ENCODE measurements at regions not wholly inside any gene's neighbourhood (a gene's known extent, or its start where the extent isn't known, plus 50 kb on each side); places are given as distances from the start of the nearest gene placed in this dataset.
A peak's percentile ranks its signal among the peaks of the same experiment; 100 is the strongest.
"Not testable (repeated sequence)": the region's sequence is repeated elsewhere in the genome, so short reads cannot be mapped to it uniquely, and the experiment has no call there.

DNA sequence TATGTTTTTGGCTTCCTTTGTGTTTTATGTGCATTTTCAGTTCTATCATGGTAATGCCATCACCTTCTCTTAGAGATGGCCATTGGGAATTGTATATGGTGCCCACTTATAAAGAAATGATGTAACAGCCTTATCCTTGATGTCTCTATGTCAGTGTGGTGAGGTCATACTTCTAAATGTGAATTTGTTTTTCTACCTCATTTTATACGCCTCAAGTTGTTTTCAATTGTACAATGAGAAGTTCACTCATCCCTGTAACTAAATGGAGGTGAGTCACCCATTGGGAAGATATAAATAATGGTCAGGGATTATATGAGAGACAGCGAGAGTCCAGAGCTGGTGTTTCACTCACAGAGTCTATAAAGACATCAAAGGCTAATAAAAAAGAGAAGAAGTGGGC lies 402.4 kb downstream of the AGTPBP1 start:
- no peak for DNase-seq (ENCODE audit: low spot score)

DNA sequence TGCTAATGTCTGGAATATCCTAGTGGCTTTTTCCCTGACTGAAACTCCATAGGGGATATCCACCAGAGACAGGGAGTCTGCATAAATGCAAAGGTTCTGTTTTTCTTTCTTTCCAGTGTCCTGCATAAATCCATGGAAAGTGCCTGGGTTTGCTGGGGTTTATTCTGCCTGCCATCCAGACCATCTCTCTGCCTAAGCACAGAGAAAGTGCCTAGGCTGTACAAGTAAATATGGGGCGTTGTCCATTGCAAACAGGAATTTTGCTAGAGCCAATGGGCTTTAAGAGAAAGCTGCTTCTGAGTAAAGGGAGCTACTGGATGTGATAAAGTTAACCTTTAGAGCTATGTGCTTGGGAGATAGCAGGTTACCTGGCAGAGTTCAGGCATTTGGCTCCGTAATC lies 407.5 kb downstream of the AGTPBP1 start:
- DNase-seq (ENCODE audit: low spot score) = no peak

DNA sequence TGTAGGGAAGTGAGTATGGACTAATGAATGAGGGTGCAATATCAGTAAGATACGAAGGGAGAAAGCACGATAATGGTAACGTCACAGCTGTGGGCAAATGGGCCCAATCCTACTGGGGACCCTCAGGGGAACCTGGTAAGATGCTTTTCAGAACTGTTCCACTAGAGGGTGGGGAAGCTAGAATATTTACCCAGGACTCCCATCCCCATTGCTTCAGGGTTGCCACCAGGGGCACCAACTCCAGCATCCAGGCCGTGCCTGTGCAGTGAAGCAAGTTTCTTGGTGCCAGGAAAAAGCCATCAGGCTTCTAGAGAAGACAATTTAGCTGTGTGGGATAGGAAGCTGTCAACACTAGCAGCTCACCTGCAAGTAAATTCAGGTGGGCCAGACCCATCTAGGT lies 409.3 kb downstream of the AGTPBP1 start:
- DNase-seq (ENCODE audit: low spot score) = peak; percentile 45

DNA sequence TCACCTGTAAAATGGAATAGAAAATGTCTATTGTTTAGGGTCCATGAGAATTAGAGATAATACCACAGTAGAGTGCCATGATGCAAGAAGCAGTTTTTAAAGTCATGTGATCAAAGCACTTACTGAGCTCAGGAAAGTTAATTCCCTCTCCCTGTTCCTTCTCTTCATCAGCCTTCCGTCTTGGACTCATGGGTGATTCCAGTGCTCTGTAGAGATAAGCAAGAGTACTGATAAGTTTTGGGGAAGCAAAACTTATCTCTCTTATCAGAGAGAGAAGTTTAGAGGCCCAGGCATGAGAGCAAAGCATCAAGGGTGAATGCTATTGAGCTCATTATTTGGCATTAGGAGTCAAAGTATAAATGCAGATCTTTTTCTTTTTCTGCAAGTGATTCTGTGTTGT lies 410.1 kb downstream of the AGTPBP1 start:
- no peak for DNase-seq (ENCODE audit: low spot score)

DNA sequence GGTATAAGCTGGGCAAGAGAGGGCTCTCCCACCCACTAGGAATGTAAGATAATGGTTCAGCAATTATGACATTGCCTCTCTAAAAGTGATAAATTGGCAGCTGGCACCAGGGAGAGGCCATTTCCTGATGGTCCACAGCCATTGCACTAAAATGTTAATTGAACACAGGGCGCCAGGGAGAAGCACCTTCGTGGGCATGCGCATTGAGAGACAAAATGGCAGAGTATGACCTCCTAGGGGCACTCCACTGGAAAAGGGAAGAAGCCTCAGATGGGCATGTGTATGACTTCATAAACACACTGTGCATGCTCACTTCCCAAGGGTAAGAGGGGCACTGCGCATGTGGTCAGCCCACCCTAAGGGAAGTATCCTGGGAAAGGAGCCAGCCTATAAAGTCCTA lies 419.2 kb downstream of the AGTPBP1 start:
- no peak for DNase-seq (ENCODE audit: low spot score)

DNA sequence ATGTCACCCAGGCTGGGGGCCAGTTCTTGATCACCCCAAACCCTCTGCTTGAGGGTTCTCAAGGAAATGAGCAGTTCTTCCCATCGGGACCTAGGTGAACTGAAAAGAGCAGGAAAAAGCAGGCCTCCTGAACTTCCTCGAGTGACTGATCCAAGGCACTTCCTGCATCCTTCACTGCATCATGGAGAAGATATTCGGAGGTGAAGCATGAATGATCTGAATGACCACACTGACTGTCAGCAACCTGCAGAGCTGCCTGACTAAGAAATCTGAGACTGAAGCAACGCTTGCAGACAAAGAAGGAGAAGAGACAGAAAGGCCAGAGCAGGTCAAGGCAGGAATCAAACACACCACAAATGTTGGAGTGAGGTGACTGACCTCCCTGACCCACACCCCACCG lies 420.2 kb downstream of the AGTPBP1 start:
- DNase-seq (ENCODE audit: low spot score) = no peak

DNA sequence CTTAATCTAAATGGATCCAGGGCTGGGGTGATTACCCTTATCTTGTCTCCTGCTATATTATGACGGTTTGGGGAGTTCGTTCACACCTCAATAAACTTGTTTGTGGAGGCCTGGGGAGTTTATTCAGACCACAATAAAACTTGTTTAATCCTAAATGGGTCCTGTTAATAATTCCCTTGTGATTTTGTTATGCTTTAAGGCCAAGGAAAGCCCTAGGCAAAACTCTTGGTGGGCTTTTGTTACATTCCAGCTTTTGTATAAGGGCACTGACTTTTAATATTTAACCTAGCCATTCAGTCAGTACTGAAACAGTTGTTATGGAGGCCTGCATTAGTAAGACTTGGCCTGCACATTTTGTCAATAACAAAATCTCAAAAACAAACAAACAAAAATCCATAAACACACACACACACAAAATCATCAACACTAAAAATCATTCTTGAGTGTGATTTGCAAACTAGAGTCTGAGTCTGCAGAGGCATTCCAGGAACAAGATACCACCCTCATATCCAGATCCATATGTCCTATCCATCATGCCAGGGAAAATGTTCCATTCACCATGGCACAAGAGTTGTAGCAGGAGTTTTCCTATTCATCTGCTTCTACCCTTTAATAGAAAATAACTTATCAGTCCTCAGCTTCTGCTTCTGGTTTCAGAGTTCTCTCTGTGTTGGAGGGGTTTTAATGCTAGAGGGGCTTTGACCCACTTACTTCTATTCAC lies 421.7 kb downstream of the AGTPBP1 start:
- no peak for DNase-seq (ENCODE audit: low spot score)

DNA sequence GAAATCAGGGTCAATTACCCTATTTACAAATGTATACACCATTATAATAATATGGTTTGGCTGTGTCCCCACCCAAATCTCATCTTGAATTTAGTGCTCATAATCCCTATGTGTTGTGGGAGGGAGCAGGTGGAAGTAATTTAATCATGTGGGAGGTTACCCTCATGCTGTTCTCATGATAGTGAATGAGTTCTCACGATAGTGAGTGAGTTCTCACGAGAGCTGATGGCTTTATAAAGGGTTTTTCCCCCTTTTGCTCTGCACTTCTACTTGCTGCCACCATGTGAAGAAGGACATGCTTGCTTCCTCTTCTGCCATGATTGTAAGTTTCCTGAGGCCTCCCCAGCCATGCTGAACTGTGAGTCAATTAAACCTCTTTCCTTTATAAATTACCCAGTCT lies 426.2 kb downstream of the AGTPBP1 start:
- not testable (repeated sequence) for DNase-seq (ENCODE audit: low spot score)

DNA sequence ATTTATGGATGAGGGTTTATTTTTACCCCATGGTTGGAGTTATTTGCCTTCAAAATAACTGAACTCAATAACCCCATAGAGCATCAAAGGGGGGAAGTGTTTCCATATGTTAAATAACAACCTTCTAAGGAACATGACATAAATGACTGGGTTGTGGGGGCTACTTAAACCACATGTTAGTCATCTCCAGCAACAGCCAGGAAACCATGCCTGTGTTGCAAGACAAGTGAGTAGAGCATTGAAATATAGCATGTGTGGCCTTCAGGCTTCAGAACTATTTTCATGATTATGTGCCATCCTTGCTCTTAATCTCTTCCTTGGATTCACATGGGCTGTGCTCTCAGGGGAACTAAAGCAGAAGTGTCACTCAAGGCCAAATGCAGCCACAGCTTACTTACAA lies 431.2 kb downstream of the AGTPBP1 start:
- DNase-seq (ENCODE audit: low spot score) = no peak

DNA sequence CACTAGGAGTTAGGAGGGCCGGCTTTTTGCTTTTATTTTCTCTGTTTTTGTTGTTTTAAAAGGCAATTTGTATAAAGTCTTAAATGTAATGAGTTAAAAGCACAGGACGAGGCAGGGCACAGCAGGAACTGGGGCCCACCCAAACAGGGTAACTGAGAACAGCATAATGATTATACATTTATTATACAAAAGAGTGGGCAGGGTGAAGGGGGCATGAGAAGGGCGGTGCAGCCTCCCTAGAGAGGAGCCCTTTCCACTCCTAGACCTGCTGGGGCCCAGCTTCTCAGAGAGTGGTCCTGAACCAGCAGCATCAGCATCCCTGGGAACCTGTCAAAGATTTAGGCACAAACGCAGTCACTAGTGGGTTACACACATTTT lies 438.0 kb downstream of the AGTPBP1 start:
- no peak for DNase-seq (ENCODE audit: low spot score)

DNA sequence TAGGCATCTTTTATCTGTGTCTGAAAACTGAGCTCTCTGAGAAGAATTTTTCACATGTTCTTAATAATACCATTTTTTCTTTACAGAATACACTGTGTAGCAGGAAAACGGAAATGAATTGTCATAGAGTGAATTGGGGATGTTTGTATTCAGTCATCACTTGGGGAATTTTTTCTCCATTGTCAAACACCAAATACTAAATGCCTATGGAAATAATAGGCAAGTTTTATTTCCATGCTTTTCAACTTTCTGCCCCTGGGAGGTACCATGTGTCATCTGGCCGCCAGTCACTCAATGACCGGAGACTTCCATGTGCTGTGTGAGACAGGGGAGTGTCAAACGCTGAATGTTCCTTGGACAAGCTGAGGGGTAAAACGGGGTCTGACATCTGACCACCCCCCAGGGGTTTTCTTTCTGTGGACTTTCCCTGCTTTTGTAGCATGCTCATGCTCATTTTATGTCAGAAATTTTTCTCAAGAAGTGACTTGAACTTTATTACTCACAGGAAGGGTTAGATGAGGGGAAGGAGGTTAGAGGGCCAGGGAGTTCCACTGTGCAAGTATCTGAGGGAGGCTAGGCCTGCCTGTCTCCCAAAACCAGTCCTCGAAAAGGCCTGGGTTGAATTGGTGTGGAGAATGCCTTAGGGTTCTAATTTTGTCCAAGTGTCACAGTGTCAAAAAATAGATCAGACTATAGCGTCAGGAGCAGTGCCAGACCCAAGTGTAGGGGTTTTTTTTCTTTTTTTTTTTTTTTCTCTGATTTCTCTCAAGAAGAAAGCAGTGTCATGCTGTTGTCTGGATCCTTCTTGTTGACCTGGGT lies 438.6 kb downstream of the AGTPBP1 start:
- DNase-seq (ENCODE audit: low spot score) = no peak

DNA sequence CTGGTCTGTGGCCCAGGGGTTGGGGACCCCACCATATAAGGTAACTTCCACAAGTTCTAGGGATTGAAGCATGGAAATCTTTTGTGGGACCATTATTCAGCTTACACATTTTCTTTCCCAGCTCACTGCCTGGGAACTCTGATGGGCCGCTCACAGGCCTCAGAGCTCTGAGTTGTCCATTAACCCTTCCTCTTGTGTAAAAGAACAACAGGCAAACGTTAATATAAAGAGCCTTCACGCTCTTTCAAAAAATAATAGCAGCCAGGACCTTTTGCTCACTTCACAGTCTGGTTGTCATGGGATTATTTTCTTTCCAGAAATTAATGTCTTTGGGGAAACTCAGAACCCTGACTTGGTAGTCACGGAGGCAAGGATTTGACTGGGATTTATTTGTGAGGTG lies 443.3 kb downstream of the AGTPBP1 start:
- DNase-seq (ENCODE audit: low spot score) = no peak

DNA sequence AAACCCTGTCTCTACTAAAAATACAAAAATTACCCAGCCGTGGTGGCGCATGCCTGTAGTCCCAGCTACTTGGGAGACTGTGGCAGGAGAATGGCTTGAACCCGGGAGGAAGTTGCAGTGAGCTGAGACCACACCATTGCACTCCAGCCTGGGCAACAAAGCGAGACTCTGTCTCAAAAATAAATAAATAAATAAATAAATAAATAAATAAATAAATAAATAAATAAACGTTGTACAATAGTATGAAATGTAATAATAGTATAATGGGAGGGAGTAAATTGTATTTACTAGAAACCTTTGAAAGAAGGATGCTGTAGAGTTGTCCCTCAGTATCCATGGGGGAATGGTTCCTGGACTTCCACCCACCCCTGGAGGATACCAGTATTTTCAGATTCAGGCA lies 446.5 kb downstream of the AGTPBP1 start:
- not testable (repeated sequence) for DNase-seq (ENCODE audit: low spot score)

DNA sequence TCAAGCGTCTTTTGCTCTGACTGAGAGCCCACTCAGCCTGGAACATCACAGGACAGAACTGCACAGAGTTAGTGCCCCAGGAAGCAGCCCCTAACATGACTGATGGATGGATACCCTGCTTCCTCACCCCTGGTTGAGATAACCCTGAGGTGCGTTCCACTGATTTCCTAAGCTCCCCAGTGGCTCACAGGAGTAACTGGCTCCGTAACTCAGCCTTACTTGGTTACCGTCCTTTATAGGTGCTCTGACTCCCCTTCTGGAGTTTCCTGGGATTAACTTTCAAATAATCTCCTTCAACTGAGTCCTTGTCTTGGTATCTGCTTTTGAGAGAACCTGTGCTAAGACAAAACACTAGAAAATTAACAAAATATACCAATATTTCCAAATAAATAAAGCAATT lies 449.5 kb downstream of the AGTPBP1 start:
- no peak for DNase-seq (ENCODE audit: low spot score)

DNA sequence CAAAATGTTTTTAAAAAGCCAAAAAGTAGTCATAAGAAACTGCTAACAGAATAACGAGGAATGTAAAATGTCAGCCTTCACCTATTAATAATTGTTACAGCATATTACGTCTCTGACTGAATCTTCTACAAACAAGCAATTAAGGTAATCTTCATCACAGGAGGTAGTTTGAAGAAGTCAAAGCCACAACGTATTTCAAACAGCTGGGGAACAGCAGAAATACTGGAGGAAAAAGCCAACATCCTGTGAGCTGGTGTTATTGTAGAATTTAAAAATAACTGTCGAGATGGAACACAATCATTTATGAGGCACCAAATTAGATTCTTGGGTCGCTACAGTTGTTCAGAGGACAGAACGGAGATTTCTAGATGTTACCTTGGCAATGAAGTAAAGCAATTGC lies 450.5 kb downstream of the AGTPBP1 start:
- no peak for DNase-seq (ENCODE audit: low spot score)

DNA sequence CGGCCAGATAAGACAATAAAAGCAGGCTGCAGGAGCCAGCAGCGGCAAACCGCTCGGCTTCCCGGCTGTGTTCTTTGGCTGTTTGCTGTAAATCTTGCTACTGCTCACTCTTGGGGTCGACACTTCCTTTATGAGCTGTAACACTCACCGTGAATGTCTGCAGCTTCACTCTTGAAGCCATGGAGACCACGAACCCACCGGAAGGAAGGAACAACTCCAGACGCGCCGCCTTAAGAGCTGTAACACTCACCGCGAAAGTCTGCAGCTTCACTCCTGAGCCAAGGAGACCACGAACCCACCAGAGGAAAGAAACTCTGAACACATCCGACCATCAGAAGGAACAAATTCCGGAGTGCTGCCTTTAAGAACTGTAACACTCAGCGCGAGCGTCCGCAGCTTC lies 451.7 kb downstream of the AGTPBP1 start:
- DNase-seq (ENCODE audit: low spot score) = no peak

DNA sequence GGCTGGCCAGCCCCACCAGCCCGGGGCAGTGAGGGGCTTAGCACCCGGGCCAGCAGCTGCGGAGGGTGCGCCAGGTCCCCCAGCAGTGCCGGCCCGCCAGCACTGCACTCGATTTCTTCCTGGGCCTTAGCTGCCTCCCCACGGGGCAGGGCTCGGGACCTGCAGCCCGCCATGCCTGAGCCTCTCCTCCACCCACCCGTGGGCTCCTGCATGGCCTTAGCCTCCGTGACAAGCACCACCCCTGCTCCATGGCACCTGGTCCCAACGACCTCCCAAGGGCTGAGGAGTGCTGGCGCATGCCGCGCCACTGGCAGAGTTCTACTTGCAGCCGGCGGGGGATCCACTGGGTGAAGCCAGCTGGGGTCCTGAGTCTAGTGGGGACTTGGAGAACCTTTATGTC lies 452.6 kb downstream of the AGTPBP1 start:
- DNase-seq (ENCODE audit: low spot score) = no peak

DNA sequence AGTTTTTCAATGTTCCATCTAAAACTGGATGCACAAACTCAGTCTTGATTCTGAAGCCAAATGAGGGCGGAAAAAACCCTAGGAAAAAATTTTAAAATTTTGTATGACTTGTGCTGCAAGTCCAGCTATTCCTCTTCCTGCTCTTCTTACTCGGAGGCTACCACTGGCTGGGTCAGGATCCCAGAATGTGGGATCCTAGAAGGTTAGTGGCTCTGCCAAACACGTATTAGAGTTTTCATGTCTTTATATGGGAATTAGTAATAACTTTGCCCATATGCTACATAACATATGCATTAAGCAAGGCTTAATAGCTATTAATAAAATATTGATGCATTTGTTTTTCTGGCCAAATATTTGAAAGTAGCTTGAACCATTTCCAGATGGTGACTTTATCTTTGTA lies 458.3 kb downstream of the AGTPBP1 start:
- DNase-seq (ENCODE audit: low spot score) = no peak

DNA sequence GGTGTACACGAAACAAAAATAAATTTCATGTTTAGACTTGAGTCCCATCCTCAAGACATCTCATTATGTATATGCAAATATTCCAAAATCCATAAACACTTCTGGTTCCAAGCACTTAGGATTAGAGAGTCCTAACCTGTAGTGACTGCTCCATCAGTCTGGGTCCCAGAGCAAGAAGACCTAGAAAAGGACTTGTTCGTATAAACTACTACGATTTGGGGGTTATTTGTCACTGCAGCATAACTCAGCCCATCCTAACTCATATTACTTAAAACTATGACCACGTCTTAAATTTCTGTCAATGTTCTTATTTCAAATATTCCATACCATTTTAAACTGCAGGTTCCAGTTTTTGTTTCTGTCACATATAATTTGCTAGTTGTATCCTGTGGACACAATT lies 463.0 kb downstream of the AGTPBP1 start:
- DNase-seq (ENCODE audit: low spot score) = no peak

DNA sequence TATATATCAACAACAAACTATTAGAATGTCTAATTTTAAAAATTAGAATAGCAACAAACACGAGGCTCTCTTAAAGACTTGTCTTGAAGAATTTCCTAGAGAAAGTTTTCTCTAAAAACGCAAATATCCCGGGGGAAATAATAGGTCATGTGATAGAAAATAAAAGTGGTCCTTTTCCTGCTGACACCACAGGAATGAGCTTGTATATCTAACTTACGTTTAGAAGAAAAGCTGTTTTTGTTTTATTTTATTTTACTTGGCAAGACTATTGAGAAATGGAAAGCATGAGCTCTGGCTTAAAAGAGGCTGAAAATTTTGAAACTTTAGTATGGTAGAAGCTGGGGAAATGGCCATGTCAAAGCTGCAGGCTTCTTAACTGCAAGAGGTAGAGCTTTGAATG lies 465.0 kb downstream of the AGTPBP1 start:
- no peak for DNase-seq (ENCODE audit: low spot score)

DNA sequence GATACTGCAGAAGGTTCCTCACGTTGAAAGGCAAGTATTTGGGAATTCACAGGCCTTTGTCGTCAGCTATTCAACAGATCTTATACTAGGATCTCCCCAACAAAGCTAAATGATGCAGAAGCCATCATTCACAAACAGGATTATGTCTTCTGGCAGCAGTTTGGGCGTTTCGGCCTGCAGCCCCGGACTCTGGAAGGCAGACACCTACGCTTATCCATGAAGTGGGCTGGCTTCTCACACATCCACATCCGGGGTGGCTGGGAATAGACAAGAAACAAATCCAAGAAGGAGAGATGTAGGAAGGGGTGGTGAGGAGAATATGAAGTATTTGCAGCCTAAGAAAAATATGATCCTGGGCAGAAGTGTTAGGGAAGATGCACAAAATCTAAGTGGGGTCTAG lies 471.9 kb downstream of the AGTPBP1 start:
- DNase-seq (ENCODE audit: low spot score) = no peak

DNA sequence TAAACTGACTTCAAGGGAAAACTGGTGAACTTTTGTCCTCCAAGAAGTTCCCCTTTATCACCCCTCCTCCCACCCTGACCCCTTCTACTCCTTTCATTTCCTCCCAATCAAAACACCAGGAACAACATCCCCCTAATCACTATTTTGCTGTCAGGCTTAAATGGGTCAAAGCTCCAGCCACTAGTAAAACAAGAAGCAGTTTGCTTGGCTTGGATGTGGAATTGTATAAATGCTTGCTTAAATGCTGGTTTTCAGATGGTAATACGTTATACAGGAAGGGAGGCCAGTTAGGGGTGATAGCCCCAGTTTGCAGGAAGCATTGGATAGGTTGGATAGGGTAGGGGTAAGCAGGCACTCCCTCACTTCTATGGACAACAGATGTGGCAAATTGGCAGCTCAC lies 473.6 kb downstream of the AGTPBP1 start:
- no peak for DNase-seq (ENCODE audit: low spot score)

DNA sequence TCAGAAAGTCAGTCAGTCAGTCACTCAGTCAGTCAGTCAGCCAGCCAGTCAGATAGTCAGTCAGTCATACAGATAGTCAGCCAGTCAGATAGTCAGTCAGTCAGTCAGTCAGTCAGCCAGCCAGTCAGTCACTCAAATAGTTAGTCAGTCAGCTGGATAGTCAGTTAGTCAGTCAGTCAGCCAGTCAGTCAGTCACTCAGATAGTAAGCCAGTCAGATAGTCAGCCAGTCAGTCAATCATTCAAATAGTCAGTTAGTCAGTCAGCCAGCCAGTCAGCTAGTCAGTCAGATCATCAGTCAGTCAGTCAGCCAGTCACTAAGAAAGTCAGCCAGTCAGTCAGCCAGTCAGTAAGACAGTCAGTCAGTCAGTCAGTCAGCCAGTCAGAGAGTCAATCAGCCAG lies 477.1 kb downstream of the AGTPBP1 start:
- no peak for DNase-seq (ENCODE audit: low spot score)

Measured in SK-N-DZ (cell line).